HG03378 (cell line): ENCODE measurements at regions not wholly inside any gene's neighbourhood (a gene's known extent, or its start where the extent isn't known, plus 50 kb on each side); places are given as distances from the start of the nearest gene placed in this dataset.
A peak's percentile ranks its signal among the peaks of the same experiment; 100 is the strongest.
"Not testable (repeated sequence)": the region's sequence is repeated elsewhere in the genome, so short reads cannot be mapped to it uniquely, and the experiment has no call there.

Experiments used
- ATAC-seq: cut with Tn5 transposase; IDR thresholded peaks from one replicate; pipeline ENCODE4 v1.9.1; 2021; ENCODE audit warnings: mild to moderate bottlenecking, moderate library complexity; ENCODE audit not compliant: unreplicated experiment

- ATAC-seq: not testable (repeated sequence)
Observed at GRCh38 chr9:41367301-41367700, 178.2 kb upstream of the ZNG1F start.

- not testable (repeated sequence) for ATAC-seq
Observed at GRCh38 chr9:41361790-41362189, 172.7 kb upstream of the ZNG1F start.

DNA sequence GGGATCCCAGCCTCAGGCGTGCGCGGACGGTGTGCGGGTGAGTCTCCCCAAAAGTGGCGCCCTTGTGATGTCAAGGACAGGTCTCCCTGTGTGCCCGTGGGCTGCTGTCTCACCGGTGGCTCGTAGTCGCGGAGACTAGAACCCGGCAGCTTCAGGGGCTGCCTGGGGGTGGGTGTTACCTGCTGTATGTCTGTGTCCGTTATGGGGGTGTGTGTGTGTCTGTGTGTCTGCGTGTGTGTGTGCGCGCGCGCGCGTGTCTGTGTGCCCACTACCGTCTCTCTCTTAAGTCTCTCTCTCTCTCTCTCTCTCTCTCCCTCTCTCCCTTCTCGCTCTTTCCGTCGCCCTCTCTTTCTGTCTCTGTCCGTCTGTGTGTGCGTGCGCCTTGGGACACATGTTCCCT lies 170.0 kb upstream of the ZNG1F start:
- ATAC-seq: not testable (repeated sequence)

DNA sequence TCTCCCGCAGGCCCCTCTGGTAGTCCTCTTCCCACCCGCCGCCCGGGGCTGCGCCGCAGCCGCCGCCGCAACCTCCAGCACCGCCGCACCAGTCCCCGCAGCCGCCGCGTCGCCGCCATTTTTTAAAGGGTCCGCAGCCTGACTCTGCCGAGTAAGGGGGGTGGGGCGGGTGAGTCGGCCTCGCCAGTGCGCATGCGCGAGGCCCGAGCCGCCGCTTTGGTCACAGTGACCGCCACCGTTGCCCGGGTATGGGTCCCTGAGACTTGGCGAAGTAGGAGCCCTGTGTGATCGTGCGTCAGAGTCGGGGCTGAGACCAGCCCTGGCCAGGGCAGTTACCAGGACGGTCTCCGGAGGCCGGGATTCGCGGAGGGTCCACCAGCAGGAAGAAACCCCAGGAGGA lies 169.6 kb upstream of the ZNG1F start:
- ATAC-seq: not testable (repeated sequence)

DNA sequence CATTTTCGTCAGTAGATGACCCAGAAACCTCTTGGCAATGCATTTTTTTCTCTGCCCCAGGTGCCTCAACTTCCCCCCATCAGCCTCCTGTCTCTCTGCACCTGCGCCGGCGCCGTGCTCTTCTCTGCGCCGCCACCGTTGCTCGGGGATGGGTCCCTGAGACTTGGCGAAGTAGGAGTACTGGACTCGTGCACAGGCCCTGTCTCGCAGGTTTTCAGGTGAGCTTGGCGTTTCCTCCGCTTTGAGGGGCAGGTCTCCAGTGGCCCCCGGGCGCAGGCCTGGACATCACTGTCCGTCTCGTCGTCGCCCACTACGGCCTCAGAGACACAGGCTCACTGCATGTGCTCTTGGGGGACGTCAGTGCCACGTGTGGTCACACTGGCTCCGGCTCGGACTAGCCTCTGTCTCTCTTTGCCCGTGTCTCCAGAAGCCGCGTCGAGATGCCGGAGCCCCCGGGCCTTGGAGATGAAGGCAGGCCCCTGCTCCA lies 168.8 kb upstream of the ZNG1F start:
- not testable (repeated sequence) for ATAC-seq

DNA sequence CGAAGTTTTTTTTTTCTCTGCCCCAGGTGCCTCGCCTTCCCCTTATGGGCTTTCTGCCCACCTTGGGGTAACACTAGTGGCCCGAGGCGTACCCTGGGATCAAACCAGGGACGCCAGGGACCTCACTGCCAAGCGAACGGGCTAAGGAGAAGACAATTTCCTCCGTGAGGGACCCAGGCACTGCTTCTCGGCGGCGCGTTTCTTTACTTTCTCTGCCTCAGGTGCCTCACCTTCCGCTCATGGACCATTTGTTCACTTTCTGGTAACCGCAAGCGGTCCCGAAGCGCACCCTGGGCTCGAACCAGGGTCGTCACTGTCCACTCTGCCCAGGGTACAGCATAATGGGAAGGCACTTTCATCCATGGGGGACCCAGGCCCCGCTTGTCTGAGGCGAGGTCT lies 168.2 kb upstream of the ZNG1F start:
- not testable (repeated sequence) for ATAC-seq

- peak; percentile 56 for ATAC-seq
Observed at GRCh38 chr9:41356588-41357349, 167.7 kb upstream of the ZNG1F start.

DNA sequence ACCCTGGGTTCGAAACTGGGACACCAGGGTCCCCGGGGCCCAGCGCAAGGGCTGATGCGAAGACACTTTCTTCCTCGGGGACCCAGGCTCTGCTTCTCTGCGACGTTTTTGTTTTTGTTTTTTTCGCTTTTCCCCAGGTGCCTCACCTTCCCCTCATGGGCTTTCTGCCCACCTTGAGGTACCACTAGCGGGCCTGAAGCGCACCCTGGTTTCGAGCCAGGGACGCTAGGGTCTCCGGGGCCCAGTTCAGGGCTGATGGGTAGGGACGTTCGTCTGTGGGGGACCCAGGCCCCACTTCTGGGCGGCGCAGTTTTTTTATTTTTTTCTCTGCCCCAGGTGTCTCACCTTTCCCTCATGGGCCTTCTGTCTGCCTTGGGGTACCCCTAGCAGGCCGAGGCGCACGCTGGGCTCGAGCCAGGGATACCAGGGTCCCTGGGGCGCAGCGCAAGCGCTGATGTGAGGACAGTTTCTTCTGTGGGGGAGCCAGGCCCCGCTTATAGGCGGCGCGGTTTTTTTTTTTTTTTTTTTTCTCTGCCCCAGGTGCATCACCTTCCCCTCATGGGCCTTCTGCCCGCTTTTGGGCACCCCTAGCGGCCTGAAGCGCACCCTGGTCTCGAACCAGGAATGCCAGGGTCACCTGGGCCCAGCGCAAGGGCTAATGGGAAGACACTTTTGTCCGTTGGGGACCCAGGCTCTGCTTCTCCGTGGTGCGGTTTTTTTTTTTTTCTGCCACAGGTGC lies 166.8 kb upstream of the ZNG1F start:
- ATAC-seq: not testable (repeated sequence)

- not testable (repeated sequence) for ATAC-seq
Observed at GRCh38 chr9:41354978-41355377, 165.9 kb upstream of the ZNG1F start.

- not testable (repeated sequence) for ATAC-seq
Observed at GRCh38 chr9:41354060-41354934, 165.2 kb upstream of the ZNG1F start.

DNA sequence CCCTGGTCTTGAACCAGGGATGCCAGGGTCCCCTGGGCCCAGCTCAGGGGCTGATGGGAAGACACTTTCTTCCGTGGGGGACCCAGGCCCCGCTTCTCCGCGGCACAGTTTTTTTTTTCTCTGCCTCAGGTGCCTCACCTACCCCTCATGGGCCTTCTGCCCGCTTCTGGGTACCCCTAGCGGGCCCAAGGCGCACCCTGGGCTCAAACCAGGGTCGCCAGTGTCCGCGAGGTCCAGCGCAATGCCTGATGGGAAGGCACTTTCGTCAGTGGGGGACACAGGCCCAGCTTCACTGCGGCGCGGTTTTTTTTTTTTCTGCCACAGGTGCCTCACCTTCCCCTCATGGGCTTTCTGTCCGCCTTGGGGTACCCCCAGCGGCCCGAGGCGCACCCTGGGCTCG lies 163.9 kb upstream of the ZNG1F start:
- not testable (repeated sequence) for ATAC-seq

DNA sequence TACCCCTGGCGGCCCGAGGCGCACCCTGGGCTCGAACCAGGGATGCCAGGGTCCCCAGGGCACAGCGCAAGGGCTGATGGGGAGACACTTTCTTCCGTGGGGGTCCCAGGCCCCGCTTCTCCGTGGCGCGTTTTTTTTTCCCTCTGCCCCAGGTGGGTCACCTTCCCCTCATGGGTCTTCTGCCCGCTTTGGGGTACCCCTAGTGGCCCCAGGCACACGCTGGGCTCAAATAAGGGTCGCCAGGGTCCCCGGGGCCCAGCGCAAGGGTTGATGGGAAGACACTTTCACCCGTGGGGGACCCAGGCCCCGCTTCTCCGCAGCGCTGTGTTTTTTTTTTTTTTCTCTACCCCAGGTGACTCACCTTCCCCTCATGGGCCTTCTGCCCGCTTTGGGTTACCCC lies 163.3 kb upstream of the ZNG1F start:
- not testable (repeated sequence) for ATAC-seq

DNA sequence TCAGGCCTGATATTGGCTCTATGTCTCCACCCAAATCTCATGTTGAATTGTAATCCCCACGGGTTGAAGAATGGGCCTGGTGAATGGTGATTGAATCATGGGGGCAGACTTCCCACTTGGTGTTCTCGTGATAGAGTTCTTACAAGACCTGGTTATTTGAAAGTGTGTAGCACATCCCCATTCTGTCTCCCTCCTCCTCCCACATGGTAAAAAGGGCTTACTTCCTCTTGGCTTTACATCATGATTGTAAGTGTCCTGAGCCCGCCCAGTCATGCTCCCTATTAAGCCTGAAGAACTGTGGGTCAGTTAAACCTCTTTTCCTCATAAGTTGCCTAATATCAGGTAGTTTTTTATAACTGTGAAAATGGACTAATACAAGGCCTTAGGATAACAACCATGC lies 158.8 kb upstream of the ZNG1F start:
- ATAC-seq: not testable (repeated sequence)

GRCh38 chr9:41332562-41332961 lies 143.4 kb upstream of the ZNG1F start:
- not testable (repeated sequence) for ATAC-seq

GRCh38 chr9:41321277-41321676 lies 132.2 kb upstream of the ZNG1F start:
- ATAC-seq: not testable (repeated sequence)

GRCh38 chr9:41308953-41309352 lies 119.8 kb upstream of the ZNG1F start:
- not testable (repeated sequence) for ATAC-seq

DNA sequence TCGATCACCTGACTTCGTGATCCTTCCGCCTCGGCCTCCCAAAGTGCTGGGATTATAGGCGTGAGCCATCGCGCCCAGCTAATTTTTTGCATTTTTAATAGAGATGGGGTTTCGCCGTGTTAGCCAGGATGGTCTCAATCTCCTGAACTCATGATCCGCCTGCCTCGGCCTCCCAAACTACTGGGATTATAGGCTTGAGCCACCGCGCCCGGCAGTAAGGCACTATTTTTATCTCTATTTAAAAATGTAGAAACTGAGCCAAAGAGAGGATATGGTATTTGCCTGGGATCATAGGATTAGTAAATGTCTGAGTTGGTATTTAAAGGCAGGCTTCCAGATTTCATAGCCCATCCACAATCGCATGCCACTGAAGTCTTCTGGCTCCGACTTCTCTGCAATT lies 96.6 kb upstream of the ZNG1F start:
- ATAC-seq: not testable (repeated sequence)

- ATAC-seq: not testable (repeated sequence)
Observed at GRCh38 chr9:41280299-41281238, 91.5 kb upstream of the ZNG1F start.

GRCh38 chr9:41279437-41279836 lies 90.3 kb upstream of the ZNG1F start:
- not testable (repeated sequence) for ATAC-seq

- ATAC-seq: not testable (repeated sequence)
Observed at GRCh38 chr9:41279033-41279432, 89.9 kb upstream of the ZNG1F start.
